Neural cell (in vitro differentiated cells): ENCODE measurements at regions not wholly inside any gene's neighbourhood (a gene's known extent, or its start where the extent isn't known, plus 50 kb on each side); places are given as distances from the start of the nearest gene placed in this dataset.

Source experiments
- CTCF ChIP-seq: fragments of 450-650 bp; IDR thresholded peaks from 2 replicates; pipeline ENCODE4 v1.5.1; 2014; ENCODE audit warnings: antibody characterized with exemption, mild to moderate bottlenecking, moderate library complexity; ENCODE audit not compliant: poor library complexity, severe bottlenecking
- EP300 ChIP-seq: fragments of 450-650 bp; conservative IDR thresholded peaks from 2 replicates; pipeline ENCODE4 v1.6.1; 2014; ENCODE audit warnings: antibody characterized with exemption, mild to moderate bottlenecking, moderate library complexity; ENCODE audit not compliant: poor library complexity, severe bottlenecking
- EZH2 ChIP-seq: fragments of 200-600, 300-800 bp; shearing (Covaris generic), sonication (generic); IDR thresholded peaks from 2 replicates; pipeline ENCODE4 v1.6.1; 2014; ENCODE audit warnings: antibody characterized with exemption, low read length, borderline replicate concordance, mild to moderate bottlenecking; ENCODE audit not compliant: insufficient read depth, poor library complexity, severe bottlenecking
- MXI1 ChIP-seq: fragments of 450-650 bp; conservative IDR thresholded peaks from 2 replicates; pipeline ENCODE4 v1.6.1; 2014; ENCODE audit warnings: antibody characterized with exemption, mild to moderate bottlenecking; ENCODE audit not compliant: poor library complexity, severe bottlenecking
- REST ChIP-seq: IDR thresholded peaks from 2 replicates; pipeline ENCODE4 v1.6.1; 2012; ENCODE audit warnings: borderline replicate concordance
- SMC3 ChIP-seq: fragments of 450-650 bp; conservative IDR thresholded peaks from 2 replicates; pipeline ENCODE4 v1.6.1; 2014; ENCODE audit warnings: antibody characterized with exemption, mild to moderate bottlenecking, moderate library complexity; ENCODE audit not compliant: poor library complexity
- TAF1 ChIP-seq: IDR thresholded peaks from 2 replicates; pipeline ENCODE4 v1.6.1; 2012; ENCODE audit warnings: low read depth

- TF ChIP-seq EZH2 (no peak), CTCF (no peak), TAF1 (no peak), SMC3 (no peak), EP300 (no peak), MXI1 (no peak), REST (no peak)
These were observed 292.8 kb downstream of the TLE1 start for GRCh38 chr9:81396528-81396927.
